ENCODE measurements at regions not wholly inside any gene's neighbourhood (a gene's known extent, or its start where the extent isn't known, plus 50 kb on each side); places are given as distances from the start of the nearest gene placed in this dataset.

DNA sequence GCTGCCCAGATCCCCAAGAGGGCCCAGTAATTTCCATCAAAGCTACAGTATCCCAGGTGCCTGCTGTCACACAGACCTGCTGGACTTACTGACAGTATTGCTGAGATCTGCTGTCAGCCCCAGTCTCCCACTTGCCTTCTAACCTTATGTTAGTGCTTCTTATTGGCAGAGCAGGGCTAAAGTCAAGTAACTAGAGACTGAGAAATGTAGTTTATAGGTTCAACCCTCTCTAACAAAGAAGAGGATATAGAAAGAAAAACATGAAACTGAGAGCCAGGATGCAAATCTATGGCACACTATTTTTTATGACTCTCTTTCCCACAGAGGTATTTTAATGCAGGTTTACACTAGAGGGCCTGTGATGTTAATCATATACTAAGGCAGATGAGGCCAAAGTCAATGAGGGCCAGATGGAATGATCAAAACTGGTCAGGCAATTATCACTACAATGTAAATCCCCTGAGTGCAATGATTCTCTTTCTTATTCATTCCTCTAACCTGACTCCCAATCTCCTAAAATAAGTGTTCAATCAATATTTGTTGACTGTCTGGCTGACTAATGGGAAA is 781.9 kb downstream of the VRK1 start (continued):
- TF ChIP-seq, protein P1, sequence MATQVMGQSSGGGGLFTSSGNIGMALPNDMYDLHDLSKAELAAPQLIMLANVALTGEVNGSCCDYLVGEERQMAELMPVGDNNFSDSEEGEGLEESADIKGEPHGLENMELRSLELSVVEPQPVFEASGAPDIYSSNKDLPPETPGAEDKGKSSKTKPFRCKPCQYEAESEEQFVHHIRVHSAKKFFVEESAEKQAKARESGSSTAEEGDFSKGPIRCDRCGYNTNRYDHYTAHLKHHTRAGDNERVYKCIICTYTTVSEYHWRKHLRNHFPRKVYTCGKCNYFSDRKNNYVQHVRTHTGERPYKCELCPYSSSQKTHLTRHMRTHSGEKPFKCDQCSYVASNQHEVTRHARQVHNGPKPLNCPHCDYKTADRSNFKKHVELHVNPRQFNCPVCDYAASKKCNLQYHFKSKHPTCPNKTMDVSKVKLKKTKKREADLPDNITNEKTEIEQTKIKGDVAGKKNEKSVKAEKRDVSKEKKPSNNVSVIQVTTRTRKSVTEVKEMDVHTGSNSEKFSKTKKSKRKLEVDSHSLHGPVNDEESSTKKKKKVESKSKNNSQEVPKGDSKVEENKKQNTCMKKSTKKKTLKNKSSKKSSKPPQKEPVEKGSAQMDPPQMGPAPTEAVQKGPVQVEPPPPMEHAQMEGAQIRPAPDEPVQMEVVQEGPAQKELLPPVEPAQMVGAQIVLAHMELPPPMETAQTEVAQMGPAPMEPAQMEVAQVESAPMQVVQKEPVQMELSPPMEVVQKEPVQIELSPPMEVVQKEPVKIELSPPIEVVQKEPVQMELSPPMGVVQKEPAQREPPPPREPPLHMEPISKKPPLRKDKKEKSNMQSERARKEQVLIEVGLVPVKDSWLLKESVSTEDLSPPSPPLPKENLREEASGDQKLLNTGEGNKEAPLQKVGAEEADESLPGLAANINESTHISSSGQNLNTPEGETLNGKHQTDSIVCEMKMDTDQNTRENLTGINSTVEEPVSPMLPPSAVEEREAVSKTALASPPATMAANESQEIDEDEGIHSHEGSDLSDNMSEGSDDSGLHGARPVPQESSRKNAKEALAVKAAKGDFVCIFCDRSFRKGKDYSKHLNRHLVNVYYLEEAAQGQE (IDR thresholded peaks at IDR 0.05; ENCODE audit: low read depth, low read length) = no peak
- TF ChIP-seq PBX3 (IDR thresholded peaks at IDR 0.05) (no peak), MEF2A (IDR thresholded peaks at IDR 0.05; ENCODE audit: borderline replicate concordance, low read depth) (no peak)

DNA sequence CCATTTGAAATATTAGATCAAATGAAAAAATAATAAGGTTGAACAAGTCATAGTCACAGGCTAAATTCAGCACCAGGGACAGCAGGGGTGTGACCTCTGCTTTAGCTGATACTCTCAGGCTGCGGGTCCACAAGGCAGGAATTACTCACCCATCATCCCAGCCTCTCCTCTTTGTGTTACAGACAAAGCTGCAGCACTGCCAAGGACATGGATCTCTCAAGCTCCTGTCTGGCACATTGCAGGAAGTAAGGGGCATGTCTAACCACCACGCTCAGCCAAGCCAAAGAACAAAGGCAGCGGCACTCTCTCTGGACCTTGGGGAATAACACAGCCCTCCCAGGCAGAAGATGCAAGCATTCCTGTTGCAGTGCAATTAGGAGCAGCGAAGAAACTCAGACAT is 783.8 kb downstream of the VRK1 start:
- CTCF ChIA-PET = no interaction called here
- H3K4me2 ChIP-seq = no peak overlapping the region
- no peak for DNase-seq
- H3K9me2 ChIP-seq = no peaks in the 10 kb centered on the region
- H2AFZ ChIP-seq (ENCODE audit: low read depth) = no peak overlapping the region
- TF ChIP-seq TAF1 (IDR thresholded peaks at IDR 0.05; ENCODE audit: borderline replicate concordance, low read depth, low read length) (no peak), PBX3 (IDR thresholded peaks at IDR 0.05) (no peak), RAD21 (IDR thresholded peaks at IDR 0.05; ENCODE audit: low read length) (no peak), TCF12 (IDR thresholded peaks at IDR 0.05) (no peak), GABPA (IDR thresholded peaks at IDR 0.05; ENCODE audit: low read depth) (no peak), ELF1 (IDR thresholded peaks at IDR 0.05) (no peak)
- TF ChIP-seq, protein P1 (IDR thresholded peaks at IDR 0.05; ENCODE audit: low read depth, low read length) = no peak
- POLR2A ChIA-PET = no interaction called here
- H3K4me3 ChIP-seq (ENCODE audit: low read depth in 2 of 2, low read length in 1 of 2) = no peak overlapping the region
- H3K79me2 ChIP-seq (ENCODE audit: insufficient read depth) = no peaks in the 10 kb centered on the region
- H3K27ac ChIP-seq (ENCODE audit: low read depth in 2 of 2, low read length in 1 of 2) = no peak overlapping the region
- no peaks in the 10 kb centered on the region for H3K4me1 ChIP-seq (ENCODE audit: control insufficient read depth in 1 of 2, insufficient read depth in 2 of 2, low read depth in 1 of 2, low read length in 1 of 2)
- WGBS (ENCODE audit: low lambda C conversion rate) = 3% methylated on average over 4 of the region's 4 CpGs
- no peaks in the 10 kb centered on the region for H3K36me3 ChIP-seq (replicated peaks in 1 of 2; ENCODE audit: control insufficient read depth in 1 of 2, insufficient read depth in 2 of 2, low read length in 1 of 2)
- no peaks in the 10 kb centered on the region for H3K27me3 ChIP-seq (ENCODE audit: insufficient read depth)
- H3K9me3 ChIP-seq = no peaks in the 10 kb centered on the region
- H3F3A ChIP-seq (replicated peaks; ENCODE audit: insufficient read depth) = no peaks in the 10 kb centered on the region
- H3K9ac ChIP-seq = no peak overlapping the region
- no peaks in the 10 kb centered on the region for H4K20me1 ChIP-seq (ENCODE audit: insufficient read depth)

Data from SK-N-SH (cell line).